Hindlimb muscle (tissue), 1 donor: ENCODE measurements at regions not wholly inside any gene's neighbourhood (a gene's known extent, or its start where the extent isn't known, plus 50 kb on each side); places are given as distances from the start of the nearest gene placed in this dataset.

Experiments
- DNase-seq: peaks from one replicate; pipeline ENCODE4 v3.0.0-alpha.2; 2013

DNA sequence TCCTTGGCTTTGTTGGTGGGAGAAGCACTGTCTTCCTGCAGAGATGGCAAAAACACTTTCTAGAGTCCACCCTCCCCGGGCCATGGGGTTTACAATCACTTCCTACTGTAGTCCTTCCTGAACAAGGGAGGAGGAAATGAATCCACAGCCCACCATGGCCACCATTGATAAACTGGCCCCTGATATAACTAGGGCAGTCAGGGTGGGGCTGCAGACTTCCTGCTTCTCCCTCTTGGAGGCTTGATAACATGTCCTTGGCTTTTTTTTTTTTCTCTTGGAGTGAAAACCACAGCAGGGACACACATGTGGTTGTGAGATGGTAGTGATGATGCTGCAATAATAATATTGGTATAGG is 437.8 kb downstream of the ZNF521 start:
- no peak for DNase-seq

DNA sequence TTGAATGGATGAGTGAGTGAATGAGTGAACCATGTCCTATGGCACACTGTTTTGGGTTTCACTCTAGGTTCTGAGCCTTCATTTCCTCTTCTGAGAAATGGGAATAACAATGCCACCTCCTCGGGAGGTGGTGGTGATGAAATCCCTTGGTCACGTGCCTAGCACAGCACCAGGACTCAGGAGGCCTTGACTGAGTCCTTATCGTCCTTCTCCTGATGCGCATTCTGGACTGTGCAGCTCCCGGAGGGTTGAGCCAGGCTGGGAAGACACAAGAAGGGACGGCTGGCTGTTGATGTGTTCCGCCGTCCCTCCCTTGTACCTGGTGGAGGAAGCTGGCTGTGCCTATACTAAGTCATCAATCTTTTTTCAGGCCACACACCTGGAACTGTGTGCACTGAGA is 437.3 kb downstream of the ZNF521 start:
- no peak for DNase-seq

DNA sequence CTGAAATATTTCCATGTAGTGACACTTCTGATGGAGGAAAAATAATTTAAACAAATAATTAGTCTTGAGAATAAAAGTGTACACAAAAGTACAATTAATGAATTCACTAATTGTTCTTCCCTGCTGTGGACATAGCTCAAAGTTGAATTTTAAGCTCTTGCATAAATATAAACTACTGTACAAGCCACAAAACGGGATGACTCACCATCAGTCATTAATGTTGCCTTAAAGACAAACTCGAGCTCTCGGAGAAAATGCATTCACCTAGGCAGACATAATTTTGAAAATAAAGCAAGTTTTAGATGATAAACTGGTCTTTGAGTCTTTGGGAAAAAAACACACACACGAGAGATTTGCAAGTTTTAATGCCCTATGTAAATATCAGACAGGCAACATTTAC is 436.4 kb downstream of the ZNF521 start:
- DNase-seq: no peak

DNA sequence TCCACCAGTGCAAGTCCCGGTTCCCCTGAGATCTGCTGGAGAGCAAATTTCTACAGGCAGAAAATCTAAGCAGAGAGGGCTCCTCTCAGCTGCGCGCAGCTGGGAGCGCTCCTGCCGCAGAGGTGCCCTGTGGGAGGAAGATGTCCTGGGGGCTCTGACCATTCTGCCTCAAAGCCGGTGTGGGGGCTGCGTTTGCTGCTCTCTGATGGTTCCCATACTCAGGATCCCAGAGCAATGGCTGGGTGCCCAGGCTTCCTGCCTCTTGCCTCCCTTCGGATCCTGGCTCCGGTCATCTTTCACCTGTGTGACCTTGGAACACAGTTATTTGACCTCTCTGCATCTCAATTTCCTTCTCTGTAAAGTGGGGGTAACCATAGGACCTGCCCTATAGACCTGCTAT is 434.2 kb downstream of the ZNF521 start:
- DNase-seq: no peak

DNA sequence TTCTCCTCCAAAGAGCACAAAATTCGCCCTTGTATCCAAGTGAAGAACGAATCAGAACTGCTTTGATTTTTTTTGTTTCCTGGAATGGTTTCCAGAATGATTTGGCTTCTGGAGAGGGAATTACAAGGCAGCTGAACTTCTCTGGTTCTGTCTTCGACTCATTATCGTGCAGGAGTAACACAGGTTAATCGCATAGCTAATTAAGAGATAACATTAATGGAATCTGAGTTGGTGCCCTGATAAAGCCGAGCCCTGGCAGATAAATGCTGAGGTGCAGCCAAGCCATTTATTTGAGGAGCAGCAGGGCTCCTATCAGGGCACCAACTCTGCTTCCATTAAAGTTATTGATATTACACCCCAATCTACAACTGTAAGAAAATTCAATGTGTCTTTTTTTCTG is 433.7 kb downstream of the ZNF521 start:
- DNase-seq: no peak

DNA sequence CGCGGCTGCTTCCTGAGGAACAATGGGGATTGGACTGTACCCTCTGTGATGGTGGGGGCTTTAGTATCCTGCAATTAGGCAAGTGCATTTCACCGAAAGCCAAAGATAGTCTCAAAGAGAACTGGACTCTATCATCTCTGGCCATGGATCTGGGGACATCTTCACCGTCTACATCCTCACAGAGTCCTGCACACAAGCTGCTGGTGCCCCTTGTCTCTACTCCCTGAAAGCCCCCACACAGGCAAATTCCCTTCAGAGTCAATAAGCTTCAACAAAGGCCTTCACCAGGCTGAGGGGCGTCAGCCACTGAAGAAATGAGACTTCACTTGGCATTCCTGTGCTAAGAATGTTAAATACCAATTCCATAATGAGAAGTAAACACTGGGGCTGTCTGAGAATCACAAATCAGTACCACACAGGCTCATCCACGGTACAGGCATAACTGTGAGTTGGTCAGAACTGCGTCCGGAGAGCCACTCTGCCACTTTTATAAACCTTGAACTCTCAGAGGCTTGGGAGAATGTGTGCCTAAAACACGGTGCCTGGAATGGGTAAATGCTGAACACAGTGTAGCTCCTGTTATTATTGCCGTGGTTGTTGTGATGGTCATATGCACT is 432.7 kb downstream of the ZNF521 start:
- no peak for DNase-seq

DNA sequence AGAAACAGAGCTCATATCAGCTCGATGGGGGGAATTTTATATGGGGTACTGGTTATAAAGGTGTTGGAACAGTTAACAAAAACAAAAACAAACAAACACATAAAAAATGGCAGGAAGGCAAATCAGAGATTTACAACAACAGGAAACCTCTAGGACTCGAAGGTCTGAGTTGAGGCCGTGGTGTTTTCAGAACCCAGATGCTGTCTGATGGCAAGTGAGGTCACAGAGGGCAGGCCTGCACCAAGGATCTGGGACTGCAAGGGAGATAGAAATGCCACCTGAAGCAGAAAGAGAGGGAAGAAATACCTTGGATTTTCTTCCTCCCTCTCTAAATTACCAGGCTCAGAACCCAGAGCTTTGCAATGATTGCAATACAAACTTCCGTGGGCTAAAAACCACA is 429.5 kb downstream of the ZNF521 start:
- DNase-seq: no peak

DNA sequence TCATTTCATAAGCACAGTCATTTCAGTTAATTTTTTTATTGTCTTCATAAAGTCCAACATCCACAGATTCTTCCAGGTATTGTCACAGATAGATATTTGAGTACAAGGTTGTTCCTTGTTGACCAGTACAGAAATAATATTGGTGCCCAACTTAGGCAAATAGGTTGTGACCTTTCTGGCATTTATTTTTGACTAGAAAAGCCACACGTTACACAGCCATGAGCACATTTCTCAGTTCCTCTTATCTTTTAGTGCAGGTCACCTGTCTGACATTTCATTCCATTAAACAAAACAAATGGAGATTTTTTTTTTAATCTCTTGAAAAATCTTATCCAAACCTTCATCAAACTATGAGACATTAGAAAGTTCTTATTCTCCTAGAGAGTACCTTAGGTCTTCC is 428.8 kb downstream of the ZNF521 start:
- no peak for DNase-seq

DNA sequence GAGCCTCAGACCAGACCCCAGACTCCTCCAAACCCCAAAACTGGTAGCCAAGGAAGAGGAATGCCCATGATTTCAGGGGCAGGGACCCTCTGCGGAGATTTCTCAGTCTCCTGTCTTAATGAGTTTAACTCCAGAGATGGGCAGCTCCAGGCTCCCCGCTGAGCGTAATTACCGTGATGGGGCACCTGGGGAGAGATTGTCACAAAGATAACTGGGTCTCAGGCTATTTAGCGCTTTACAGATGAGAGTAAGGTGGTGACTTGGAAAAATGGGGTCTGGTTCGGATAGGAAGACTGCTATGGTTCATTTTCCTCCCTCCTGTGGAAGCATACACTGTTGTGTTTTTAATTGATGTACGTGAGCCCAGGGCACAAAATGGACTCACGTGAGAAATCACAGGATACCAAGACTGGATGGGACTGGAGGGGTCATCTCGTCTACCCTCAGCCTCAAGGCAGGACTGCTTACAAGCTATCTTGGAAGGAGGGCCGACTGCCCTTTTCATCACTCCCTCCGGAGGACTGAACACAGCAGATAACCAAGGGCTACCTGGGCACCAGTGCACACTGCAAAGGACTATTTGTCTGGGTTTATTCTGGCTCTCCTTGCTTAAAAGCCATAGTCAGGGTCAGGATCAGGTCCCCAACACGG is 427.8 kb downstream of the ZNF521 start:
- no peak for DNase-seq

DNA sequence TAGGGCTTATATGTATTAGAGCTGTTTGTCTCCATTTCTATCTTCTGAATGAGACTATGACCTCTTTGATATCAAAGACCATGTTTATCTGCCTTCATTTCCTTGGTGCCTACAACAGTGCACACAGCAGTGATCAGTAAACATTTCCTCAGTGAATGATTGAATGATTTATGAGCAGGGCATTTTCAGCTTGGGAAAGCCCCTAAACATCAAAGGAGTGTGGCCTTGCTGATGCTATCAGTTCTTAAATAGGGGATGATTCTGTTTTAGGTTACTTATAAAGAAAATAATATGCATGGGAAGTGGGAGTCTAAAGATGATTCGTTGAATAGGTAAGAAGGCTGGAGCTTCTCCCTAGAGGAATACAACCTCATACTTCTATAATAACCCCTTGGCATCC is 425.3 kb downstream of the ZNF521 start:
- no peak for DNase-seq

DNA sequence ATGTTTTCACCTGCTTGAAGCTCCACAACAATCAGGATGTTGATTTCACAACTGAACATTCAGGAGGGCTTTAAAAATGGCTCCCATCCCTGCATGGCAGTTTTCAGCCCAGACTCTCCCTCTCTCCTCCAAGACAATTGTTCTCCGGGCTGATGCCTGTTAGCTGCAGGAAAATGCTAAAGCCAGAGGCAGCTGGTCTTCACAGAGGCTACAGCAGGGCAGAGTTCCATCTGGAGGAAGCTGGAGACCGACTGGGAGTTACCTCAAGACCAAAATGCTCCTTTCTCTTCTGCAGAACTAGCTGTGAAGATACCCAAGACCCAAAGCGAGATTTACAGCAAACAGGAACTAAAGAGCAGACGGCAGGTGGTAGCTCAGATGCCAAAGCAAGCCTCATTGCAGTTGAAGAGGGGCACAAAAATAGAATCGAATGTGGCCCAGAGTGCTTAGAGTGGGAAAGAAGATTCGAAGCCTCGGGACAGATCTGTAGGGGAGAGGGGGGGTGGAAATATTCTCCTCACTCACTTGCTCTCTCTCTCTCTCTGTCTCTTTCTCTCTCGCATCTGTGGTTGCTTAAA is 423.6 kb downstream of the ZNF521 start:
- DNase-seq: no peak

DNA sequence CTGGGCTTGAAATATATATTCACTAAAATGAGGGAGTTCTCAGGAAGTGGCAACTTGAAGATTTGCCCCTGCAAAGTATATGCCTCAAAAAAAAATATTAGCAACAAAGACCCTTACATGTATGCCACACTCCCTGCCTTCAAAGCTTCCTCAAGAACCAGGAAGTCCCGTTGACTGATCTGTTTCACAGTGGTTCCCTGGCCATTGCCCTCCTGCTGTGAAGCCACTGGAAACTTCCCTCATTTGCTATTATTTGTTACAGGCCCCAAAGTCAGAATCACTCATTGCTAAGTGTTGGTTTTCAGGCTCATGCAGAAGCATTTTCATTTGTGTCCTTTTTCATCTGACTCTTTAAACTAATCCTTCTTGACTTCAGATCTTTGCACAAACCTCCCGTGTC is 421.5 kb downstream of the ZNF521 start:
- no peak for DNase-seq

DNA sequence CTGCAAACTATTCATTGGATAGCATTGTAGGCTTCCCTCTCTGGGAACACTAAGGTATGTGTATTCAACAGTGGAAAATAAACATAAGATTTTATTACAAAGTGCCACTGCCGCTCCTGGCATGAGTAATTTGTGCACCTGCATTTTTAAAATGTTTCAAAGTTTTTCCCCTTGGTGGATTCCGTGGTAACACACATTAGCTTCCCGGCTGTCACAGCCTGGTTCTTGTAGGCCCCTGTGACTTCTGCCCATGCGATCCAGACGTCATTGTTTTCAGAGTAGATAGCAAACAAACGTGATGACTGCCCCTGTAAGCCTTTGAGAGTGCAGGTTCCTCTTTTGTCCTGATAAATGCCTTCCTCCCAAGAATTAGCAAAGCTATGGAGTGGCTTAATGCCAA is 421.0 kb downstream of the ZNF521 start:
- DNase-seq: no peak

DNA sequence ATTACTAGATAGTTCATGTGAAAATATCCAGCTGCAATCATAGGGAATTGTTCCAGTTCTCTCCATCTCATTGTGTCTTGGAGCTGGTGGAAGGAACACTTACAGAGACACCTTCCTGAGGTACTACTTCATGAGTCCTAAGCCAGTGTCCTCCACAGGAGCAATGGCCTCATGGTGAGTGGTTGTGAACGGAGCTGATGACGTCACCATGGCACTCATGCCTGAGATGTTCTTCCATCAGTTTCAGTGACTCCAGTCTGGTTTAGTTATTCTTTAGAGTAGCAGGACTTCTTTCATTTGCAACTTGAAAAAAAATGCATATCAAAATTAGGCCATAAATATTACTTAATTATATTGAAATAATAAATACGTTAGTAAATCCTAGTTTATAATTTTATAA is 418.6 kb downstream of the ZNF521 start:
- DNase-seq: no peak

DNA sequence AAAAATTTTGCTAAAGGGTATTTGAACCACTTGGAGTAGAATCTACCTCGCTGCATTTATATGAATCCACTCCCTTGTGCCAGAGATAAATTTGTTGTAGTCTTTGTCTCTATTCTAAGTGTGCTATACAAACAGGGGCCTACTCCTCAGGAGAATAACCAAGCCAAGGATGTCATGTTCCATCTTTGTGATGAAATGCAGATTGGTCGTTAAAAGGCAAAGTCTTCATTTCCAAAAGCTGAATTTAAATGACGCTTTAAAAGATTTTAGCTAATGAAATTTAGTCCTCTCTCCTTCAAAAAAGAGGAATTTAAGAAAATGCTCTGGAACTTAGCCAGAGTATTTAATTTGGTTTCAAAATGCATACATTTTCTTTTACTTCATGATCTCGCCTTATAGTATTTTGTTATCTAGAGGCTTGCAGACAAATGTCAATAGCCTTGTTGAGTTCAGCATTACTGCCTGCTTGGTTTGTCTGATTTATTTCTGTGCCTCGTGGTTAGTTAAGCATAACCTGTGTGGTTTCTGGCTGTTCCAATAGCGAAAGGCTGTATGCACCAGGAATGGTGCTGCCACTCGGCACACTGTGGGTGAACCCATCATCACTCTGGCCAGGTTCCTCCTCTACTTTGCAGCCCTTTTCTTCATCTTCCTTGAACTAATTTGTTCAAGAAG is 417.6 kb downstream of the ZNF521 start:
- DNase-seq: no peak

DNA sequence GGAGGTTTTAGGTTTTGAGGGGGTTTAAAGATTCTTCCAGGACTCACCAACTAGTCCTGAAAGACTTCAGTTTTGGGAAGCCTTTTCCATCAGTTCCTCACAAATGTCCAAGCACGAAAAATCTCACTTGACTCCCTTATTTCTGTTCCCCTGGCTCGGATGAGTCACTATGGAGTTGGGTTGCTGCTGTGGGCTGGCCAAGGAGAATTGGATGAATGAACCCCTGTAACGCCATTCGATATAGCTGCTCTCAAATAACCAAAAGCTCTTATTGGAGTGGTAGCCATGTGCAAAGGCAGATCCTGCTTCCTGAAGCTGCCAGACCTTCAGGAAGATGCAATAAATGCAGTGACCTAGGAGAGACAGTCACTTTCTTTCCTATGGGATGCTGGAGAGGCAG is 417.0 kb downstream of the ZNF521 start:
- no peak for DNase-seq

DNA sequence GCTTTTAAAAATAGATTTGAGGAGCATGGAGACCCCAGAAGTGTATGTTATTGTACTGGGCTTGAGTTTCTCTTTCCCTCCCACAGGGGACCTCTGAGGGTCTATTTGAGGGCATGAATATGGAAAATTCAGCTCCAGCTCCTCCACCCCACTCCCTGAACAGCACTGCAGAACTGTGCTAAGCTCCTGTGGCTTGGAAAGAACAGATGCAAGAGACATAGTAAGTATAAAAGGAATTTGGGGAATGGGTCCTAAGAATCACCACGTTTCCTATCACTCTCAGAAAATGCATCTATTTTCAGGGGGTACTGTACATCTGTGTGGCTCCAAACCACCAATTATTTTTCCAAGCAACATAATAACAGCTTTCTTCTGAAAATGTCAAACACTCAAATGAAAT is 416.1 kb downstream of the ZNF521 start:
- no peak for DNase-seq

DNA sequence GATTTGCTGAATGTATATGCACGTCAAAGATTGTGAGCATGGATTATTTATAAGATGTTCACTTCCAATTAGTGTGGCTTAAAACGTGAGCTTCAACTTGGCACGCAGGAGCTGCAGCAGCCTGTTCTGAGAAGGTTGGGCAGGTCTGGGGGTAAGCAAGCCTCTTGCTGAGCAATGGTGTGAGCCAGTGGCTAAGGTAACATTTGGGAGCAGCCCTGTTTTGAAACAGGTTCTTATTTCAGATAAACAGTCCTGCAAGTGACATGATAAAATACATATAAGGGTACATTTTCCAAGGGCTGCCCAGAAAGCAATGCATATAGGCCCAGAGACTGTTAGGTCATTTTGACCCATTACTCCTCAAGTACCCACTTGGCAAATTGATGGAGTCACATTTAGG is 415.3 kb downstream of the ZNF521 start:
- no peak for DNase-seq

DNA sequence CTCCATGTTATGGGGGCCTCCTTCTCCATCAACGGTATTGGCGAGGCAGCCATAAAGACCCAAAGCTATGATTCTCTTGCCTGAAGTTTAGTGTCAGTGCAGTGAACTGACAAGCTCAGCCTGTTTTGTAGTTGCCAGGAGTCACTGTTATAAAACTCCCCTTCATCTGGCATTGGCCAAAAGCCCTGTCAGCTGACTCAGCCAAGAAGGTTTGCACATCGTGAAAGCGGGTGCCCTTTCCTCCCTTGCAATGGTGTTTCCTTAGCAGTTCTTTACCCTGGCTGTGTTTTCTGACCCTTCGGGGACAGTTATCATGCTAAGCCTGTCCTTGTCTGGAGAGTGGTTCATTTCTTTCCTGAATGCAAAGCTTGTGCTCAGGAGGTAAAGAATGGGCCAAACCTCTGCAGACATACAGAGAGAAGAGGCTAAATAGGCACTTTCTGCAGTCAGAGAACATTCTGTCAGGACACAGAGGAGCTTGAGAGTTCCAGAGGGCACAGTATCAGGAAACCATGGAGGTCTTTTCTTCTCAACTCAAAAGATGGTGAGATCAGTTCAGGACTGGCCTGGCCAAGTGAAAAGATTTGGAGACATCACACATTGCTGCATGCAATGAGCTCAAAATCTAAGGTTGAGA is 414.2 kb downstream of the ZNF521 start:
- no peak for DNase-seq

DNA sequence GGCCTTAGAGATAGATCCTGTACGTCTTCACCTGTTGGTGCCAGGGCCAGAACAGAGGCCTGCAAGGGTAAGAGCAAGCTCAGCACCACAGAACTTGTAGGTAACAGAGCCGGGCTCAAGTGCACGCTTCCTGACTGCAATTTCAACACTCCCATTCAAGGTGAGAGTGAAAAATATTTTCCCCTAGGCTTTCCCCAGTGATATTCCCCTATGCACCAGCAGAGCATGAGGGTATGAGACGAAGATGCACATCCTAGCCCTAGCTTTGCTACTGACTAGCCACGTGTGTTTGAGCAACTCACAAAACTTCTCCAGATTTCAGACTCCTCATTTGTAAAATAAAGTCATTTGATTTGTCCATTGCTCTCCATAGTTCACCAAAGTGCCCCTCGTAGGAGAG is 411.6 kb downstream of the ZNF521 start:
- no peak for DNase-seq

DNA sequence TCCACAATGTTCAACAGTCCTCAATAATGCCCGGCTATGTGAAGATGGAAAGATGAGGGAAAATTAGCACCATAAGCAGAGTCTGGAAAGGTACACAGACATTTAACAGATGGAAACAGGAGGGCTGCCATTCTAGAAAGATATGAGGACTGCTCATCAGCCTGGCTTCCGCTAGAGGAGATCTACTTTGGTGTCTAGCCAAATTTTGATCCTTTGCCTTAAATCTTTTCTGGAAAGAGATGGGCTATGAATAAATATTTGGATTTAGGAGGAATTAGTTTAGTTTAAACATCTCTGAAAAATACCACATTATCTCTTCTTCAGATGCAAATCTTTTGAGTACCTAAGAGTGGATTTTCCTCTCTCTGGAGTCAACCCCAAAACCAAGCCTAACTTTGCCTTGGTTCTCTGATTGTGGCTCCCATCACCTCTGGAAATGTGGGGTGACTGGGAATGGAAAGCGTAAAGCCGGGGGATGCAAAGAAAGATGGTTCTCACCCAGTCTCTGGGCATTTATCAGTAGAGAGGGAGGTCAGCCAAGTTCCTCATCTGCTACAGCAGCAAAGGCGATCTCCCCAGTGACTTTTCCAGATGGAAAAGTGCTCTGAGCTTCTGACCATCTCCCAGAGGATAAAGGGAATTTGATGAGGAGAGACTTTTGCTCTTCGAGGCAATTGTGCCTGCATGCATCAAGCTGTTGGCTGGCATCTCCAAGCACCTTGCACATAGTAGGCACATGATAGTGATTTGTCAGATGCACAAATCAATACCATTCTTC is 410.6 kb downstream of the ZNF521 start:
- no peak for DNase-seq

DNA sequence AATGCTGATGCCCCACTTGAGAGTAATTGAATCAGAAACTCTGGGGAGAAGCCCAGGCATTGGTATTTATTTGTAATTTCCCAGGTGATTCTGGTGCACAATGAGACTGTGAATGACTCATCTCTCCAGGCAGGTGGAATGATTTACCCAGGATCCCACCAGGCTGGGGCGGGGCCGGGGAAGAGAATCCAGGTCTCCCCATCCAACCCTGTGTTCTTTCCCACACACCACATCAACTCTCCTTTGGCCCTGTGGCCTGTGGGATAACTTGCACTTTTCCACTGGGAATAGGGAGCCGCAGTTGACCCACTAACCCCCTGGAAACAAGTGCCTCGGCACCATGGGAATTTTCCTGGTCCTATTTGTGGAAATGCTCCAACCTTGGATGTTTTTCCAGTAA is 409.8 kb downstream of the ZNF521 start:
- DNase-seq: no peak
